Transverse colon (tissue), 4 donors: ENCODE measurements at regions not wholly inside any gene's neighbourhood (a gene's known extent, or its start where the extent isn't known, plus 50 kb on each side); places are given as distances from the start of the nearest gene placed in this dataset.

Experiments used
- CTCF ChIP-seq, 5 experiments: fragments of 200-600 bp in 3 of 5; fragments of 450-650 bp in 2 of 5; sonication (generic) in 3 of 5; IDR thresholded peaks; 1 replicate in 2 of 5; 2 replicates in 3 of 5; pipeline ENCODE4 v1.5.1; 2016 to 2017; ENCODE audit warnings: antibody characterized with exemption in 5 of 5, inconsistent platforms in 3 of 5, mild to moderate bottlenecking in 2 of 5, moderate library complexity in 1 of 5
- EP300 ChIP-seq: sonication (generic); formaldehyde crosslinking; IDR thresholded peaks from one replicate; pipeline ENCODE4 v1.6.1; 2017; ENCODE audit warnings: antibody characterized with exemption, low read depth
- POLR2AphosphoS5 ChIP-seq, 3 donors: sonication (generic); formaldehyde crosslinking; IDR thresholded peaks; one replicate each; pipeline ENCODE4 v1.6.1; 2016; ENCODE audit warnings: antibody characterized with exemption in 3 of 3

- TF ChIP-seq EP300, result no peak
- no peak for TF ChIP-seq CTCF (IDR thresholded peaks at IDR 0.05)
- no peak for TF ChIP-seq POLR2AphosphoS5 (IDR thresholded peaks at IDR 0.05)
Measured at GRCh38 chr16:25340973-25341372, 83.3 kb upstream of the ZKSCAN2 start.
